H9 (cell line): ENCODE measurements at regions not wholly inside any gene's neighbourhood (a gene's known extent, or its start where the extent isn't known, plus 50 kb on each side); places are given as distances from the start of the nearest gene placed in this dataset.

Experiments used
- DNase-seq: peaks from one replicate; pipeline ENCODE4 v3.0.0-alpha.2; 2017
- H2AFZ ChIP-seq: one replicate; pipeline ENCODE4 v1.6.1; 2013; ENCODE audit warnings: mild to moderate bottlenecking, low read length, control low read depth, moderate library complexity
- H2AK5ac ChIP-seq: 2 replicates; pipeline ENCODE4 v1.6.1; 2013; ENCODE audit warnings: low read length, control low read depth, mixed read lengths; ENCODE audit not compliant: insufficient read length
- H2BK120ac ChIP-seq: one replicate; pipeline ENCODE4 v1.6.1; 2013; ENCODE audit warnings: low read depth, mild to moderate bottlenecking, low read length, control low read depth, inconsistent platforms; ENCODE audit not compliant: poor library complexity, severe bottlenecking
- H2BK12ac ChIP-seq: 2 replicates; pipeline ENCODE4 v1.6.1; 2013; ENCODE audit warnings: low read length, control low read depth, mixed read lengths, low read depth; ENCODE audit not compliant: insufficient read length
- H2BK15ac ChIP-seq: 2 replicates; pipeline ENCODE4 v1.6.1; 2013; ENCODE audit warnings: low read depth, low read length, control low read depth
- H2BK20ac ChIP-seq: one replicate; pipeline ENCODE4 v1.6.1; 2013; ENCODE audit warnings: low read depth, mild to moderate bottlenecking, low read length, control low read depth, inconsistent platforms; ENCODE audit not compliant: poor library complexity, severe bottlenecking
- H2BK5ac ChIP-seq: 2 replicates; pipeline ENCODE4 v1.6.1; 2013; ENCODE audit warnings: low read length, control low read depth, mixed read lengths; ENCODE audit not compliant: insufficient read length
- H3K14ac ChIP-seq: 2 replicates; pipeline ENCODE4 v1.6.1; 2013; ENCODE audit warnings: low read length, control low read depth; ENCODE audit not compliant: insufficient read depth
- H3K18ac ChIP-seq: 2 replicates; pipeline ENCODE4 v1.6.1; 2013; ENCODE audit warnings: low read depth, mild to moderate bottlenecking, mixed read lengths, low read length, control low read depth; ENCODE audit not compliant: insufficient read length
- H3K23ac ChIP-seq: 2 replicates; pipeline ENCODE4 v1.6.1; 2013; ENCODE audit warnings: low read length, control low read depth, mixed read lengths, low read depth; ENCODE audit not compliant: insufficient read length
- H3K23me2 ChIP-seq: 2 replicates; pipeline ENCODE4 v1.6.1; 2013; ENCODE audit warnings: low read depth, mild to moderate bottlenecking, mixed read lengths, low read length, control low read depth; ENCODE audit not compliant: insufficient read length, poor library complexity, severe bottlenecking
- H3K27ac ChIP-seq: 2 replicates; pipeline ENCODE4 v1.5.1; 2013; ENCODE audit warnings: low read length, control low read depth, mixed read lengths, low read depth; ENCODE audit not compliant: insufficient read length
- H3K27me3 ChIP-seq: 2 replicates; pipeline ENCODE4 v1.6.1; 2013; ENCODE audit warnings: low read length, control low read depth, inconsistent platforms; ENCODE audit not compliant: insufficient read depth
- H3K4ac ChIP-seq: 2 replicates; pipeline ENCODE4 v1.6.1; 2013; ENCODE audit warnings: low read depth, mild to moderate bottlenecking, control low read depth, inconsistent platforms, low read length, moderate library complexity
- H3K4me1 ChIP-seq: 2 replicates; pipeline ENCODE4 v1.6.1; 2013; ENCODE audit warnings: low read length, control low read depth, inconsistent platforms; ENCODE audit not compliant: insufficient read depth
- H3K4me2 ChIP-seq: 2 replicates; pipeline ENCODE4 v1.6.1; 2013; ENCODE audit warnings: low read length, control low read depth, mixed read lengths; ENCODE audit not compliant: insufficient read length, insufficient read depth
- H3K56ac ChIP-seq: 2 replicates; pipeline ENCODE4 v1.6.1; 2013; ENCODE audit warnings: low read depth, mild to moderate bottlenecking, mixed read lengths, low read length, control low read depth; ENCODE audit not compliant: insufficient read length
- H3K79me1 ChIP-seq: 2 replicates; pipeline ENCODE4 v1.6.1; 2013; ENCODE audit warnings: low read depth, mild to moderate bottlenecking, moderate library complexity, low read length, control low read depth, inconsistent platforms; ENCODE audit not compliant: insufficient read depth, poor library complexity, severe bottlenecking
- H3K79me2 ChIP-seq: 2 replicates; pipeline ENCODE4 v1.6.1; 2013; ENCODE audit warnings: low read length, control low read depth, inconsistent platforms; ENCODE audit not compliant: insufficient read depth
- H3K9ac ChIP-seq: 2 replicates; pipeline ENCODE4 v1.6.1; 2013; ENCODE audit warnings: low read length, control low read depth, mixed read lengths; ENCODE audit not compliant: insufficient read length; ENCODE audit errors: extremely low read depth
- H3K9me3 ChIP-seq: one replicate; pipeline ENCODE4 v1.6.1; 2013; ENCODE audit warnings: low read depth, low read length, inconsistent platforms; ENCODE audit not compliant: control insufficient read depth
- H3T11ph ChIP-seq: one replicate; pipeline ENCODE4 v1.6.1; 2013; ENCODE audit warnings: mild to moderate bottlenecking, low read length, control low read depth, inconsistent platforms
- H4K20me1 ChIP-seq: one replicate; pipeline ENCODE4 v1.6.1; 2013; ENCODE audit not compliant: control insufficient read depth, insufficient read length, insufficient read depth
- H4K5ac ChIP-seq: 2 replicates; pipeline ENCODE4 v1.6.1; 2013; ENCODE audit warnings: low read depth, mild to moderate bottlenecking, mixed read lengths, low read length, control low read depth; ENCODE audit not compliant: insufficient read length
- H4K8ac ChIP-seq: replicated peaks from 2 replicates; pipeline ENCODE4 v1.6.1; 2013; ENCODE audit warnings: low read length, control low read depth, mixed read lengths, low read depth; ENCODE audit not compliant: insufficient read length
- H4K91ac ChIP-seq: 2 replicates; pipeline ENCODE4 v1.6.1; 2013; ENCODE audit warnings: low read depth, mild to moderate bottlenecking, moderate library complexity, mixed read lengths, low read length, control low read depth; ENCODE audit not compliant: insufficient read length
- H3K27ac Mint-ChIP-seq, 3 experiments: 2 replicates in 2 of 3; 3 replicates in 1 of 3; pipeline ENCODE4 v1.8.0; 2020 to 2021; ENCODE audit warnings: mixed read lengths in 3 of 3, mild to moderate bottlenecking in 1 of 3, moderate library complexity in 1 of 3
- H3K27me3 Mint-ChIP-seq: 2 replicates; pipeline ENCODE4 v1.8.0; 2021; ENCODE audit warnings: low read depth, mild to moderate bottlenecking, moderate library complexity, mixed read lengths
- H3K36me3 Mint-ChIP-seq, 3 experiments: 2 replicates in 2 of 3; 3 replicates in 1 of 3; pipeline ENCODE4 v1.8.0; 2020 to 2021; ENCODE audit warnings: low read depth in 3 of 3, mixed read lengths in 3 of 3; ENCODE audit not compliant: insufficient read depth in 1 of 3
- H3K4me1 Mint-ChIP-seq, 2 experiments: 2 replicates each; pipeline ENCODE4 v1.8.0; 2020; ENCODE audit warnings: mixed read lengths in 2 of 2
- H3K4me3 Mint-ChIP-seq, 2 experiments: 2 replicates in 1 of 2; 3 replicates in 1 of 2; pipeline ENCODE4 v1.8.0; 2020 to 2021; ENCODE audit warnings: mild to moderate bottlenecking in 2 of 2, mixed read lengths in 2 of 2, moderate library complexity in 1 of 2
- H3K9me3 Mint-ChIP-seq, 2 experiments: 2 replicates in 1 of 2; 3 replicates in 1 of 2; pipeline ENCODE4 v1.8.0; 2020; ENCODE audit warnings: mild to moderate bottlenecking in 2 of 2, mixed read lengths in 2 of 2, moderate library complexity in 1 of 2
- CTCF ChIP-seq: fragments of 200-600 bp; sonication (generic); conservative IDR thresholded peaks from 3 replicates; pipeline ENCODE4 v1.8.0; 2021; ENCODE audit warnings: antibody characterized with exemption, mild to moderate bottlenecking
- WGBS: extraction: QIAGEN DNeasy Blood & Tissue Kit; methylation state at CpG from one replicate; pipeline ENCODE4 v1.1.7; 2013; ENCODE audit warnings: missing lambda C conversion rate, low lambda C conversion rate, mixed read lengths; ENCODE audit not compliant: insufficient read length; ENCODE audit errors: extremely low coverage; 5-methylcytosine and 5-hydroxymethylcytosine counted together

- Mint-ChIP-seq H3K4me3 (no peak overlapping the region), H3K27ac (no peak overlapping the region), H3K9me3 (no peaks in the 10 kb centered on the region), H3K27me3 (no peaks in the 10 kb centered on the region), H3K36me3 (no peaks in the 10 kb centered on the region), H3K4me1 (peaks cover 15 to 16% of the 10 kb centered on the region in 2 experiments)
- no peak overlapping the region for H2AFZ ChIP-seq
- H2BK120ac ChIP-seq, result no peak overlapping the region
- no peaks in the 10 kb centered on the region for H3K79me2 ChIP-seq
- H2BK15ac ChIP-seq, result no peak overlapping the region
- no peak overlapping the region for H3K9ac ChIP-seq
- H3K56ac ChIP-seq, result no peak overlapping the region
- no peak overlapping the region for H3K4ac ChIP-seq
- H3K18ac ChIP-seq, result no peak overlapping the region
- no peaks in the 10 kb centered on the region; the same call in 1 of the 2 replicates for H3K4me1 ChIP-seq
- no peak for TF ChIP-seq CTCF
- H3K27ac ChIP-seq, result no peak overlapping the region
- H3K23me2 ChIP-seq, result no peaks in the 10 kb centered on the region
- no peaks in the 10 kb centered on the region for H4K20me1 ChIP-seq
- H2BK20ac ChIP-seq, result no peak overlapping the region
- H3K4me2 ChIP-seq, result no peak overlapping the region
- H2BK12ac ChIP-seq, result no peak overlapping the region
- H3K27me3 ChIP-seq, result no peaks in the 10 kb centered on the region
- H3K23ac ChIP-seq, result no peak overlapping the region
- H3K14ac ChIP-seq, result no peak overlapping the region
- no peak overlapping the region for H2BK5ac ChIP-seq
- no peaks in the 10 kb centered on the region for H3K79me1 ChIP-seq
- no CpG with 5 or more reads among the region's 6 CpGs for WGBS
- no peaks in the 10 kb centered on the region for H3K9me3 ChIP-seq
- H4K8ac ChIP-seq, result no peak overlapping the region
- H3T11ph ChIP-seq, result no peak overlapping the region
- no peak overlapping the region for H2AK5ac ChIP-seq
- H4K91ac ChIP-seq, result no peak overlapping the region
- DNase-seq, result no peak
- H4K5ac ChIP-seq, result no peak overlapping the region
These were observed 377.5 kb downstream of the OSR1 start for GRCh38 chr2:18980786-18981430.
